CD4-positive, CD25-positive, alpha-beta regulatory T cell (primary cell): ENCODE measurements at regions not wholly inside any gene's neighbourhood (a gene's known extent, or its start where the extent isn't known, plus 50 kb on each side); places are given as distances from the start of the nearest gene placed in this dataset.

Experiments
- ATAC-seq, 2 donors: fragments of 150-1000 bp; cut with Tn5 transposase; one replicate each; pipeline ENCODE4 v1.10.0; 2021; ENCODE audit warnings: low read depth in 2 of 2, moderate number of reproducible peaks in 2 of 2, moderate library complexity in 1 of 2
- DNase-seq, 3 donors: peaks; one replicate each; pipeline versions ENCODE4 v3.0.0 to v3.0.0-alpha.2; 2012 to 2022; ENCODE audit warnings: mixed read lengths in 1 of 3
- H3K27ac ChIP-seq: one replicate; pipeline ENCODE4 v1.7.0; 2013; ENCODE audit warnings: mild to moderate bottlenecking, low read length; ENCODE audit not compliant: insufficient read depth, poor library complexity, severe bottlenecking
- H3K27me3 ChIP-seq: one replicate; pipeline ENCODE4 v1.7.0; 2013; ENCODE audit warnings: low read length; ENCODE audit not compliant: control insufficient read depth, insufficient read depth
- H3K36me3 ChIP-seq: one replicate; pipeline ENCODE4 v1.7.0; 2013; ENCODE audit warnings: mild to moderate bottlenecking, low read length, moderate library complexity; ENCODE audit not compliant: control insufficient read depth, insufficient read depth
- H3K4me1 ChIP-seq: 2 replicates; pipeline ENCODE4 v1.7.0; 2013; ENCODE audit warnings: mild to moderate bottlenecking, low read length; ENCODE audit not compliant: insufficient read depth, control insufficient read depth, poor library complexity, severe bottlenecking
- H3K4me3 ChIP-seq: one replicate; pipeline ENCODE4 v1.7.0; 2013; ENCODE audit warnings: low read depth, mild to moderate bottlenecking, low read length, moderate library complexity
- H3K9me3 ChIP-seq, 2 experiments: 1 replicate in 1 of 2; 2 replicates in 1 of 2; pipeline ENCODE4 v1.7.0; 2013; ENCODE audit warnings: low read length in 2 of 2, mild to moderate bottlenecking in 1 of 2, moderate library complexity in 1 of 2; ENCODE audit not compliant: control insufficient read depth in 2 of 2
- H3K27ac Mint-ChIP-seq, 3 donors: one replicate each; pipeline ENCODE4 v1.8.0; 2020 to 2022; ENCODE audit warnings: mild to moderate bottlenecking in 3 of 3, mixed read lengths in 3 of 3, moderate library complexity in 2 of 3
- H3K27me3 Mint-ChIP-seq: one replicate; pipeline ENCODE4 v1.8.0; 2022; ENCODE audit warnings: mild to moderate bottlenecking, mixed read lengths
- H3K36me3 Mint-ChIP-seq: one replicate; pipeline ENCODE4 v1.8.0; 2020; ENCODE audit warnings: mixed read lengths
- H3K4me1 Mint-ChIP-seq, 4 donors: one replicate each; pipeline ENCODE4 v1.8.0; 2020 to 2022; ENCODE audit warnings: mixed read lengths in 4 of 4, mild to moderate bottlenecking in 1 of 4
- H3K4me3 Mint-ChIP-seq, 4 donors: one replicate each; pipeline ENCODE4 v1.8.0; 2020 to 2022; ENCODE audit warnings: mild to moderate bottlenecking in 4 of 4, mixed read lengths in 4 of 4, moderate library complexity in 3 of 4
- H3K9me3 Mint-ChIP-seq, 7 donors: one replicate each; pipeline ENCODE4 v1.8.0; 2020 to 2022; ENCODE audit warnings: mixed read lengths in 7 of 7, mild to moderate bottlenecking in 3 of 7, moderate library complexity in 2 of 7

GRCh38 chr2:120530781-120531180 lies 184.8 kb downstream of the INHBB start:
- H3K36me3 Mint-ChIP-seq = no peaks in the 10 kb centered on the region
- no peaks in the 10 kb centered on the region for H3K9me3 ChIP-seq

GRCh38 chr2:120531365-120531764 lies 185.4 kb downstream of the INHBB start:
- Mint-ChIP-seq H3K9me3 (peaks cover 0 to 3% (median 0%) of the 10 kb centered on the region in 7 donors), H3K4me3 (no peak overlapping the region), H3K4me1 (no peaks in the 10 kb centered on the region), H3K36me3 (no peaks in the 10 kb centered on the region), H3K27me3 (no peaks in the 10 kb centered on the region), H3K27ac (no peak overlapping the region)
- Histone ChIP-seq H3K9me3 (no peaks in the 10 kb centered on the region), H3K27me3 (no peaks in the 10 kb centered on the region), H3K4me1 (no peaks in the 10 kb centered on the region), H3K27ac (no peak overlapping the region), H3K36me3 (no peaks in the 10 kb centered on the region), H3K4me3 (no peak overlapping the region)
- DNase-seq (no peak), ATAC-seq (no peak)

More at GRCh38 chr2:120530781-120531180, 184.8 kb downstream of the INHBB start:
- H3K27ac Mint-ChIP-seq = no peak overlapping the region
- Histone ChIP-seq H3K4me1 (no peaks in the 10 kb centered on the region), H3K4me3 (no peak overlapping the region), H3K27me3 (no peaks in the 10 kb centered on the region), H3K36me3 (no peaks in the 10 kb centered on the region), H3K27ac (no peak overlapping the region)
- no peaks in the 10 kb centered on the region for H3K4me1 Mint-ChIP-seq
- peaks cover 0 to 3% (median 0%) of the 10 kb centered on the region in 7 donors for H3K9me3 Mint-ChIP-seq
- no peak overlapping the region for H3K4me3 Mint-ChIP-seq
- H3K27me3 Mint-ChIP-seq = no peaks in the 10 kb centered on the region
- ATAC-seq (no peak), DNase-seq (no peak)

GRCh38 chr2:120531863-120532600 lies 186.1 kb downstream of the INHBB start:
- no peaks in the 10 kb centered on the region for H3K4me1 Mint-ChIP-seq
- H3K4me3 Mint-ChIP-seq = no peak overlapping the region
- Histone ChIP-seq H3K27ac (no peak overlapping the region), H3K36me3 (no peaks in the 10 kb centered on the region), H3K4me3 (no peak overlapping the region), H3K9me3 (no peaks in the 10 kb centered on the region), H3K4me1 (no peaks in the 10 kb centered on the region), H3K27me3 (no peaks in the 10 kb centered on the region)
- ATAC-seq (no peak), DNase-seq (no peak)
- H3K9me3 Mint-ChIP-seq = peaks cover 0 to 3% (median 0%) of the 10 kb centered on the region in 7 donors
- H3K27me3 Mint-ChIP-seq = no peaks in the 10 kb centered on the region
- H3K27ac Mint-ChIP-seq = no peak overlapping the region
- no peaks in the 10 kb centered on the region for H3K36me3 Mint-ChIP-seq

- no peaks in the 10 kb centered on the region for H3K36me3 Mint-ChIP-seq
- peaks cover 0 to 3% (median 0%) of the 10 kb centered on the region in 7 donors for H3K9me3 Mint-ChIP-seq
- Histone ChIP-seq H3K27ac (no peak overlapping the region), H3K36me3 (no peaks in the 10 kb centered on the region), H3K4me1 (no peaks in the 10 kb centered on the region), H3K27me3 (no peaks in the 10 kb centered on the region), H3K9me3 (no peaks in the 10 kb centered on the region), H3K4me3 (no peak overlapping the region)
- no peak for ATAC-seq
- no peaks in the 10 kb centered on the region for H3K4me1 Mint-ChIP-seq
- DNase-seq = no peak
- no peak overlapping the region for H3K4me3 Mint-ChIP-seq
- no peak overlapping the region for H3K27ac Mint-ChIP-seq
- H3K27me3 Mint-ChIP-seq = no peaks in the 10 kb centered on the region
Measured at GRCh38 chr2:120533625-120534024, 187.7 kb downstream of the INHBB start.

- no peak for ATAC-seq
- no peaks in the 10 kb centered on the region for H3K27me3 Mint-ChIP-seq
- no peak overlapping the region for H3K4me3 Mint-ChIP-seq
- Histone ChIP-seq H3K9me3 (no peaks in the 10 kb centered on the region), H3K27ac (no peak overlapping the region), H3K36me3 (no peaks in the 10 kb centered on the region), H3K4me1 (no peaks in the 10 kb centered on the region), H3K4me3 (no peak overlapping the region), H3K27me3 (no peaks in the 10 kb centered on the region)
- peaks cover 0 to 3% (median 0%) of the 10 kb centered on the region in 7 donors for H3K9me3 Mint-ChIP-seq
- no peak overlapping the region for H3K27ac Mint-ChIP-seq
- H3K36me3 Mint-ChIP-seq = no peaks in the 10 kb centered on the region
- no peak for DNase-seq
- no peaks in the 10 kb centered on the region for H3K4me1 Mint-ChIP-seq
Measured at GRCh38 chr2:120534457-120534856, 188.5 kb downstream of the INHBB start.

- Mint-ChIP-seq H3K27me3 (no peaks in the 10 kb centered on the region), H3K36me3 (no peaks in the 10 kb centered on the region), H3K4me3 (no peak overlapping the region), H3K27ac (no peak overlapping the region), H3K4me1 (no peaks in the 10 kb centered on the region), H3K9me3 (peaks cover 0 to 1% (median 0%) of the 10 kb centered on the region in 7 donors)
- Histone ChIP-seq H3K27me3 (no peaks in the 10 kb centered on the region), H3K9me3 (no peaks in the 10 kb centered on the region), H3K36me3 (no peaks in the 10 kb centered on the region), H3K4me1 (no peaks in the 10 kb centered on the region), H3K27ac (no peak overlapping the region), H3K4me3 (no peak overlapping the region)
- DNase-seq = no peak
- ATAC-seq = no peak
Measured at GRCh38 chr2:120535081-120535480, 189.1 kb downstream of the INHBB start.

GRCh38 chr2:120536141-120536540 lies 190.2 kb downstream of the INHBB start:
- ATAC-seq = no peak
- Histone ChIP-seq H3K4me3 (no peak overlapping the region), H3K27me3 (no peaks in the 10 kb centered on the region), H3K36me3 (no peaks in the 10 kb centered on the region), H3K9me3 (no peaks in the 10 kb centered on the region), H3K4me1 (no peaks in the 10 kb centered on the region), H3K27ac (no peak overlapping the region)
- H3K4me1 Mint-ChIP-seq = no peaks in the 10 kb centered on the region
- H3K36me3 Mint-ChIP-seq = no peaks in the 10 kb centered on the region
- no peak for DNase-seq
- no peak overlapping the region for H3K27ac Mint-ChIP-seq
- H3K9me3 Mint-ChIP-seq = peaks cover 0 to 1% (median 0%) of the 10 kb centered on the region in 7 donors
- no peak overlapping the region for H3K4me3 Mint-ChIP-seq
- no peaks in the 10 kb centered on the region for H3K27me3 Mint-ChIP-seq
